ENCODE measurements at regions not wholly inside any gene's neighbourhood (a gene's known extent, or its start where the extent isn't known, plus 50 kb on each side); places are given as distances from the start of the nearest gene placed in this dataset.

- Histone ChIP-seq H3K9ac (ENCODE audit: low read depth in 1 of 2, low read length in 2 of 2) (no peak overlapping the region), H3K27ac (ENCODE audit: low read depth in 1 of 2, low read length in 2 of 2) (no peak overlapping the region), H3K36me3 (ENCODE audit: control insufficient read depth in 4 of 4, insufficient read depth in 3 of 4, low read depth in 1 of 4, low read length in 3 of 4) (no peaks in the 10 kb centered on the region), H3K4me1 (ENCODE audit: control insufficient read depth in 4 of 4, insufficient read depth in 4 of 4, low read length in 3 of 4) (no peaks in the 10 kb centered on the region), H3K9me3 (ENCODE audit: control insufficient read depth in 4 of 4, low read length in 3 of 4) (peaks cover 2 to 8% (median 4%) of the 10 kb centered on the region in 4 donors), H3K4me3 (ENCODE audit: low read depth in 1 of 3, low read length in 3 of 3) (no peak overlapping the region), H3K27me3 (ENCODE audit: control insufficient read depth in 4 of 4, insufficient read depth in 4 of 4, low read length in 3 of 4) (peaks cover 0 to 6% (median 0%) of the 10 kb centered on the region in 4 donors)
- 78% methylated on average over 9 of the region's 9 CpGs for WGBS
- TF ChIP-seq YY1 (IDR thresholded peaks at IDR 0.05), result no peak
- TF ChIP-seq MAX (IDR thresholded peaks at IDR 0.05), result no peak
- no peak for TF ChIP-seq HNF4A (conservative IDR thresholded peaks at IDR 0.05)
- no peak for TF ChIP-seq GABPA (IDR thresholded peaks at IDR 0.05 in 1 of 2, conservative IDR thresholded peaks at IDR 0.05 in 1 of 2)
- no peak for TF ChIP-seq SP1 (IDR thresholded peaks at IDR 0.05)
- no peak for TF ChIP-seq ZBTB33 (IDR thresholded peaks at IDR 0.05)
- TF ChIP-seq, protein P1, sequence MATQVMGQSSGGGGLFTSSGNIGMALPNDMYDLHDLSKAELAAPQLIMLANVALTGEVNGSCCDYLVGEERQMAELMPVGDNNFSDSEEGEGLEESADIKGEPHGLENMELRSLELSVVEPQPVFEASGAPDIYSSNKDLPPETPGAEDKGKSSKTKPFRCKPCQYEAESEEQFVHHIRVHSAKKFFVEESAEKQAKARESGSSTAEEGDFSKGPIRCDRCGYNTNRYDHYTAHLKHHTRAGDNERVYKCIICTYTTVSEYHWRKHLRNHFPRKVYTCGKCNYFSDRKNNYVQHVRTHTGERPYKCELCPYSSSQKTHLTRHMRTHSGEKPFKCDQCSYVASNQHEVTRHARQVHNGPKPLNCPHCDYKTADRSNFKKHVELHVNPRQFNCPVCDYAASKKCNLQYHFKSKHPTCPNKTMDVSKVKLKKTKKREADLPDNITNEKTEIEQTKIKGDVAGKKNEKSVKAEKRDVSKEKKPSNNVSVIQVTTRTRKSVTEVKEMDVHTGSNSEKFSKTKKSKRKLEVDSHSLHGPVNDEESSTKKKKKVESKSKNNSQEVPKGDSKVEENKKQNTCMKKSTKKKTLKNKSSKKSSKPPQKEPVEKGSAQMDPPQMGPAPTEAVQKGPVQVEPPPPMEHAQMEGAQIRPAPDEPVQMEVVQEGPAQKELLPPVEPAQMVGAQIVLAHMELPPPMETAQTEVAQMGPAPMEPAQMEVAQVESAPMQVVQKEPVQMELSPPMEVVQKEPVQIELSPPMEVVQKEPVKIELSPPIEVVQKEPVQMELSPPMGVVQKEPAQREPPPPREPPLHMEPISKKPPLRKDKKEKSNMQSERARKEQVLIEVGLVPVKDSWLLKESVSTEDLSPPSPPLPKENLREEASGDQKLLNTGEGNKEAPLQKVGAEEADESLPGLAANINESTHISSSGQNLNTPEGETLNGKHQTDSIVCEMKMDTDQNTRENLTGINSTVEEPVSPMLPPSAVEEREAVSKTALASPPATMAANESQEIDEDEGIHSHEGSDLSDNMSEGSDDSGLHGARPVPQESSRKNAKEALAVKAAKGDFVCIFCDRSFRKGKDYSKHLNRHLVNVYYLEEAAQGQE (IDR thresholded peaks at IDR 0.05), result no peak
- no peak for TF ChIP-seq HNF4G (IDR thresholded peaks at IDR 0.05)
- no peak for TF ChIP-seq RXRA (IDR thresholded peaks at IDR 0.05)
- TF ChIP-seq, protein P2, sequence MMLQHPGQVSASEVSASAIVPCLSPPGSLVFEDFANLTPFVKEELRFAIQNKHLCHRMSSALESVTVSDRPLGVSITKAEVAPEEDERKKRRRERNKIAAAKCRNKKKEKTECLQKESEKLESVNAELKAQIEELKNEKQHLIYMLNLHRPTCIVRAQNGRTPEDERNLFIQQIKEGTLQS (IDR thresholded peaks at IDR 0.05), result no peak
- no peak for TF ChIP-seq JUND (IDR thresholded peaks at IDR 0.05)
- no peak for TF ChIP-seq TAF1 (conservative IDR thresholded peaks at IDR 0.05)
- no peak for TF ChIP-seq RAD21 (IDR thresholded peaks at IDR 0.05)
- no peak for TF ChIP-seq FOXA1 (IDR thresholded peaks at IDR 0.05)
- no peak for DNase-seq (ENCODE audit: low spot score)
Measured at GRCh38 chr19:31648347-31648746, 299.1 kb upstream of the TSHZ3 start.

DNA sequence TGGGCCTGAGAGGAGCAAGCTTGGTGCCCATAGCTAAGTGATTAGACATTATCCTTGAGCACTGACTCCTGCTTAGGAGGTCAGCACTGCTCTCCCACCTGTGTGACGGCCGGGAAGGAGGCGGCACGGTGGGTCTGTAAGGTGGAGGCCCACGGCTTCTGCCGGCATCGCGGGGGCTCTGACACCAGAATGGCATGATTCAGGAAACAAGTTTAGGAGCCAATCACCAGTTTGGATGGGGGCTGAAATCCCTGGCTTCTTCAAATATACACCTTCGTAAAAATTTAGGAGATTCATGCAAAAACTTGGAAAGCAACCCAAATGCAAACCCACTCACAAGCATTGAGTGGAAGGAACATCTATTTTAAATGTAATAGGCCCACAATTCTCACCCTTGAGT, 307.3 kb upstream of the TSHZ3 start:
- no peaks in the 10 kb centered on the region for H3K36me3 ChIP-seq (ENCODE audit: control insufficient read depth in 4 of 4, insufficient read depth in 3 of 4, low read depth in 1 of 4, low read length in 3 of 4)
- no peak overlapping the region for H3K9ac ChIP-seq (ENCODE audit: low read depth in 1 of 2, low read length in 2 of 2)
- H3K4me1 ChIP-seq (ENCODE audit: control insufficient read depth in 4 of 4, insufficient read depth in 4 of 4, low read length in 3 of 4), result no peaks in the 10 kb centered on the region
- no peak overlapping the region for H3K27ac ChIP-seq (ENCODE audit: low read depth in 1 of 2, low read length in 2 of 2)
- TF ChIP-seq, protein P2 (IDR thresholded peaks at IDR 0.05), result no peak
- TF ChIP-seq GABPA (IDR thresholded peaks at IDR 0.05 in 1 of 2, conservative IDR thresholded peaks at IDR 0.05 in 1 of 2), result no peak
- TF ChIP-seq FOXA1 (IDR thresholded peaks at IDR 0.05), result no peak
- no peak for TF ChIP-seq MAX (IDR thresholded peaks at IDR 0.05)
- TF ChIP-seq HNF4G (IDR thresholded peaks at IDR 0.05), result no peak
- no peak for TF ChIP-seq SP1 (IDR thresholded peaks at IDR 0.05)
- TF ChIP-seq ZBTB33 (IDR thresholded peaks at IDR 0.05), result no peak
- TF ChIP-seq RXRA (IDR thresholded peaks at IDR 0.05), result no peak
- no peak for TF ChIP-seq JUND (IDR thresholded peaks at IDR 0.05)
- no peak for TF ChIP-seq NR2F2 (IDR thresholded peaks at IDR 0.05)
- TF ChIP-seq, protein P3, sequence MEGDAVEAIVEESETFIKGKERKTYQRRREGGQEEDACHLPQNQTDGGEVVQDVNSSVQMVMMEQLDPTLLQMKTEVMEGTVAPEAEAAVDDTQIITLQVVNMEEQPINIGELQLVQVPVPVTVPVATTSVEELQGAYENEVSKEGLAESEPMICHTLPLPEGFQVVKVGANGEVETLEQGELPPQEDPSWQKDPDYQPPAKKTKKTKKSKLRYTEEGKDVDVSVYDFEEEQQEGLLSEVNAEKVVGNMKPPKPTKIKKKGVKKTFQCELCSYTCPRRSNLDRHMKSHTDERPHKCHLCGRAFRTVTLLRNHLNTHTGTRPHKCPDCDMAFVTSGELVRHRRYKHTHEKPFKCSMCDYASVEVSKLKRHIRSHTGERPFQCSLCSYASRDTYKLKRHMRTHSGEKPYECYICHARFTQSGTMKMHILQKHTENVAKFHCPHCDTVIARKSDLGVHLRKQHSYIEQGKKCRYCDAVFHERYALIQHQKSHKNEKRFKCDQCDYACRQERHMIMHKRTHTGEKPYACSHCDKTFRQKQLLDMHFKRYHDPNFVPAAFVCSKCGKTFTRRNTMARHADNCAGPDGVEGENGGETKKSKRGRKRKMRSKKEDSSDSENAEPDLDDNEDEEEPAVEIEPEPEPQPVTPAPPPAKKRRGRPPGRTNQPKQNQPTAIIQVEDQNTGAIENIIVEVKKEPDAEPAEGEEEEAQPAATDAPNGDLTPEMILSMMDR (IDR thresholded peaks at IDR 0.05; ENCODE audit: low read depth, low read length, missing input control), result no peak
- H3K9me3 ChIP-seq (ENCODE audit: control insufficient read depth in 4 of 4, low read length in 3 of 4), result no peaks in the 10 kb centered on the region
- no peak overlapping the region for H3K4me3 ChIP-seq (ENCODE audit: low read depth in 1 of 3, low read length in 3 of 3)
- WGBS, result 92% methylated on average over 9 of the region's 9 CpGs
- H3K27me3 ChIP-seq (ENCODE audit: control insufficient read depth in 4 of 4, insufficient read depth in 4 of 4, low read length in 3 of 4), result peaks cover 0 to 5% (median 0%) of the 10 kb centered on the region in 4 donors
- no peak for DNase-seq (ENCODE audit: low spot score)
